Breast epithelium (tissue), 4 donors: ENCODE measurements at regions not wholly inside any gene's neighbourhood (a gene's known extent, or its start where the extent isn't known, plus 50 kb on each side); places are given as distances from the start of the nearest gene placed in this dataset.
"Not testable (repeated sequence)": the region's sequence is repeated elsewhere in the genome, so short reads cannot be mapped to it uniquely, and the experiment has no call there.

Source experiments
- DNase-seq, 2 donors: peaks; one replicate each; pipeline ENCODE4 v3.0.0-alpha.2; 2019; ENCODE audit warnings: low spot score in 2 of 2
- H3K27ac ChIP-seq, 2 donors: fragments of 200-600 bp; sonication (generic) in 1 of 2; one replicate each; pipeline ENCODE4 v1.5.1; 2016 to 2019; ENCODE audit warnings: mild to moderate bottlenecking in 1 of 2
- H3K27me3 ChIP-seq, 2 donors: fragments of 200-600 bp; sonication (generic) in 1 of 2; one replicate each; pipeline versions ENCODE4 v1.5.1 to v1.6.0; 2017 to 2019; ENCODE audit warnings: control low read depth in 1 of 2, mild to moderate bottlenecking in 1 of 2
- H3K36me3 ChIP-seq: fragments of 200-600 bp; one replicate; pipeline ENCODE4 v1.5.1; 2019
- H3K4me1 ChIP-seq, 2 donors: fragments of 200-600 bp; sonication (generic); one replicate each; pipeline ENCODE4 v1.5.1; 2016 to 2019; ENCODE audit warnings: control low read depth in 1 of 2
- H3K4me3 ChIP-seq, 3 donors: fragments of 200-600 bp; sonication (generic); 1 replicate in 2 of 3; 2 replicates in 1 of 3; pipeline ENCODE4 v1.5.1; 2016 to 2019; ENCODE audit warnings: mild to moderate bottlenecking in 3 of 3, moderate library complexity in 2 of 3
- H3K9me3 ChIP-seq, 2 donors: fragments of 200-600 bp; sonication (generic) in 1 of 2; one replicate each; pipeline ENCODE4 v1.5.1; 2016 to 2019; ENCODE audit warnings: control low read depth in 1 of 2
- POLR2A ChIP-seq: fragments of 450-650 bp; IDR thresholded peaks from one replicate; pipeline ENCODE4 v1.6.1; 2016; ENCODE audit warnings: antibody characterized with exemption, mild to moderate bottlenecking, moderate library complexity
- POLR2AphosphoS5 ChIP-seq, 3 donors: sonication (generic); formaldehyde crosslinking; IDR thresholded peaks; one replicate each; pipeline ENCODE4 v1.6.1; 2017; ENCODE audit warnings: antibody characterized with exemption in 3 of 3
- intact Hi-C: fragments of 100-400 bp; cut with DNase I; formaldehyde crosslinking; loops from one replicate; pipeline ENCODE4 v1.15.1; 2023; ENCODE audit warnings: low total_unique reads
- TF ChIP-seq, protein P1 (sequence below), 3 donors: fragments of 450-650 bp; IDR thresholded peaks; one replicate each; pipeline ENCODE4 v1.5.1; 2016 to 2017; ENCODE audit warnings: antibody characterized with exemption in 3 of 3, mild to moderate bottlenecking in 3 of 3, moderate library complexity in 3 of 3

DNA sequence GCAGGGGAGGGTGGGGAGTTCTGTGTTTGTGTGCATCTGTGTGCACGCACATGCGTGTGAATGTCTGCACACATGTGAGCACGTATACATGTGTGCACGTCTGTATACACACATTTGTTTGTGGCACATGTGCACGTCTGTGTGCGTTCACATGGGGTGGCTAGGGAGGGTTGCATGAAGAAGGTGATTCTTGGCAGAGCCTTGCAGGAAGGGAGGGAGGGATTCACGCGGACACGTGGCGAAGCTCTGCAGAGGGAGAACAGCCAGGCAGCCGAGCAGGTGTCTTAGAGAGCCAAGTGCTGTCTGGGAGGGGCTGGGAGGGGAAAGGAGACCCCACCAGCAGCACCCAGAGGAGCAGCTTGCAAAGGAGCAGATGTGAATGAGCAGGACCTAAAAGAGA lies 372.1 kb downstream of the BRD1 start:
- intact Hi-C loops = no loop called here
- H3K4me3 ChIP-seq = no peak overlapping the region
- no peaks in the 10 kb centered on the region for H3K4me1 ChIP-seq
- DNase-seq = no peak
- H3K27me3 ChIP-seq = peaks cover 0 to 81% of the 10 kb centered on the region in 2 donors
- H3K36me3 ChIP-seq = no peaks in the 10 kb centered on the region
- TF ChIP-seq POLR2AphosphoS5 (IDR thresholded peaks at IDR 0.05) = no peak
- TF ChIP-seq, protein P1, sequence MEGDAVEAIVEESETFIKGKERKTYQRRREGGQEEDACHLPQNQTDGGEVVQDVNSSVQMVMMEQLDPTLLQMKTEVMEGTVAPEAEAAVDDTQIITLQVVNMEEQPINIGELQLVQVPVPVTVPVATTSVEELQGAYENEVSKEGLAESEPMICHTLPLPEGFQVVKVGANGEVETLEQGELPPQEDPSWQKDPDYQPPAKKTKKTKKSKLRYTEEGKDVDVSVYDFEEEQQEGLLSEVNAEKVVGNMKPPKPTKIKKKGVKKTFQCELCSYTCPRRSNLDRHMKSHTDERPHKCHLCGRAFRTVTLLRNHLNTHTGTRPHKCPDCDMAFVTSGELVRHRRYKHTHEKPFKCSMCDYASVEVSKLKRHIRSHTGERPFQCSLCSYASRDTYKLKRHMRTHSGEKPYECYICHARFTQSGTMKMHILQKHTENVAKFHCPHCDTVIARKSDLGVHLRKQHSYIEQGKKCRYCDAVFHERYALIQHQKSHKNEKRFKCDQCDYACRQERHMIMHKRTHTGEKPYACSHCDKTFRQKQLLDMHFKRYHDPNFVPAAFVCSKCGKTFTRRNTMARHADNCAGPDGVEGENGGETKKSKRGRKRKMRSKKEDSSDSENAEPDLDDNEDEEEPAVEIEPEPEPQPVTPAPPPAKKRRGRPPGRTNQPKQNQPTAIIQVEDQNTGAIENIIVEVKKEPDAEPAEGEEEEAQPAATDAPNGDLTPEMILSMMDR (IDR thresholded peaks at IDR 0.05) = no peak
- no peak for TF ChIP-seq POLR2A
- H3K27ac ChIP-seq = no peak overlapping the region
- no peaks in the 10 kb centered on the region for H3K9me3 ChIP-seq

GRCh38 chr22:49454726-49455125 lies 372.9 kb downstream of the BRD1 start:
- H3K27me3 ChIP-seq = peaks cover 0 to 89% of the 10 kb centered on the region in 2 donors
- no peak for DNase-seq
- intact Hi-C loops = no loop called here

GRCh38 chr22:49453771-49454170 lies 373.9 kb downstream of the BRD1 start:
- Histone ChIP-seq H3K27me3 (peaks cover 0 to 94% of the 10 kb centered on the region in 2 donors), H3K4me1 (no peaks in the 10 kb centered on the region), H3K27ac (no peak overlapping the region), H3K4me3 (no peak overlapping the region), H3K9me3 (no peaks in the 10 kb centered on the region), H3K36me3 (no peaks in the 10 kb centered on the region)
- no peak for DNase-seq
- intact Hi-C loops = no loop called here
- no peak for TF ChIP-seq POLR2AphosphoS5 (IDR thresholded peaks at IDR 0.05)
- TF ChIP-seq, protein P1 (IDR thresholded peaks at IDR 0.05) = no peak
- TF ChIP-seq POLR2A = no peak

More at GRCh38 chr22:49454726-49455125, 372.9 kb downstream of the BRD1 start:
- no peak for TF ChIP-seq POLR2A
- TF ChIP-seq, protein P1 (IDR thresholded peaks at IDR 0.05) = no peak
- TF ChIP-seq POLR2AphosphoS5 (IDR thresholded peaks at IDR 0.05) = no peak
- no peak overlapping the region for H3K4me3 ChIP-seq
- no peaks in the 10 kb centered on the region for H3K36me3 ChIP-seq
- H3K4me1 ChIP-seq = no peaks in the 10 kb centered on the region
- no peak overlapping the region for H3K27ac ChIP-seq
- H3K9me3 ChIP-seq = no peaks in the 10 kb centered on the region

- H3K9me3 ChIP-seq, H3K27ac ChIP-seq, H3K36me3 ChIP-seq, intact Hi-C loops, H3K4me1 ChIP-seq, DNase-seq, H3K4me3 ChIP-seq: not testable (repeated sequence)
- H3K27me3 ChIP-seq = peaks cover 0 to 94% of the 10 kb centered on the region in 2 donors
These were observed 374.7 kb downstream of the BRD1 start for GRCh38 chr22:49453019-49453418.

DNA sequence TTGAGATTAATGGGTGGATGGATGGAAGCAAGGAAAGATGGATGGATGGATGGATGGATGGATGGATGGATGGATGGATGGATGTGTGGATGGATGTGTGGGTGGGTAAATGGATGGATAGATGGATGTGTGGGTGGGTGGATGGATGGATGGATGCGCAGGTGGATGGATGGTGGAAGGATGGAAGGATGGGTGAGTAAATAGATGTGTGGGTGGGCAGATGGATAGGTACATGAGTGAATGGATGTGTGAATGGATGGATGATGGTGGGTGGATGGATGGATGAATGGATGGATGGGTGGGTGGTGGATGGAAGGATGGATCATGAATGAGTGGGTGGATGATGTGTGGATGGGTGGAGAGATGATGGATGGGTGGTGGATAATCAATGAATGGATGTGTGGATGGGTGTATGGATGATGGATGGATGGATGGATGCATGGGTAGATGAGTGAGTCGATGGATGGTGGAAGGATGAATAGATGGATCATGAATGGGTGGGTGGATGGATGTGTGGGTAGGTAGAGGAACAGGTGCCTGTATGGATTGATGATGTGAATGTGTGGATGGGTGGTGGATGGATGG lies 375.2 kb downstream of the BRD1 start:
- Histone ChIP-seq H3K27me3 (peaks cover 0 to 94% of the 10 kb centered on the region in 2 donors), H3K4me1 (no peaks in the 10 kb centered on the region), H3K9me3 (no peaks in the 10 kb centered on the region), H3K4me3 (no peak overlapping the region), H3K27ac (no peak overlapping the region), H3K36me3 (no peaks in the 10 kb centered on the region)
- TF ChIP-seq, protein P1 (IDR thresholded peaks at IDR 0.05) = no peak
- TF ChIP-seq POLR2AphosphoS5 (IDR thresholded peaks at IDR 0.05) (no peak), POLR2A (no peak)
- DNase-seq = no peak
- intact Hi-C loops = no loop called here
